GM23248 (cell line): ENCODE measurements at regions not wholly inside any gene's neighbourhood (a gene's known extent, or its start where the extent isn't known, plus 50 kb on each side); places are given as distances from the start of the nearest gene placed in this dataset.

Source experiments
- DNase-seq: peaks from one replicate; pipeline ENCODE4 v3.0.0-alpha.2; 2015
- H2AFZ ChIP-seq: fragments of 200-600 bp; sonication (generic); 2 replicates; pipeline ENCODE4 v1.6.1; 2016; ENCODE audit warnings: antibody characterized with exemption
- H3F3A ChIP-seq: fragments of 200-600 bp; sonication (generic); 2 replicates; pipeline ENCODE4 v1.6.1; 2016; ENCODE audit warnings: mild to moderate bottlenecking, antibody characterized with exemption, mixed run types; ENCODE audit not compliant: insufficient read depth
- H3K27ac ChIP-seq: fragments of 200-600 bp; sonication (generic); 2 replicates; pipeline ENCODE4 v1.5.1; 2016; ENCODE audit warnings: mild to moderate bottlenecking
- H3K27me3 ChIP-seq: fragments of 200-600 bp; sonication (generic); replicated peaks from 2 replicates; pipeline ENCODE4 v1.6.1; 2016; ENCODE audit warnings: mild to moderate bottlenecking; ENCODE audit not compliant: insufficient read depth
- H3K36me3 ChIP-seq: fragments of 200-600 bp; sonication (generic); 2 replicates; pipeline ENCODE4 v1.6.1; 2016; ENCODE audit warnings: low read depth, mild to moderate bottlenecking
- H3K4me1 ChIP-seq: fragments of 200-600 bp; sonication (generic); 2 replicates; pipeline ENCODE4 v1.6.1; 2016; ENCODE audit warnings: mild to moderate bottlenecking; ENCODE audit not compliant: insufficient read depth
- H3K4me2 ChIP-seq: fragments of 200-600 bp; sonication (generic); one replicate; pipeline ENCODE4 v1.6.1; 2016; ENCODE audit warnings: mild to moderate bottlenecking; ENCODE audit not compliant: unreplicated experiment
- H3K4me3 ChIP-seq: fragments of 200-600 bp; sonication (generic); 2 replicates; pipeline ENCODE4 v1.5.1; 2016; ENCODE audit warnings: mild to moderate bottlenecking
- H3K79me2 ChIP-seq: fragments of 200-600 bp; sonication (generic); 2 replicates; pipeline ENCODE4 v1.6.1; 2016; ENCODE audit warnings: mild to moderate bottlenecking; ENCODE audit not compliant: insufficient read depth
- H3K9ac ChIP-seq: fragments of 200-600 bp; sonication (generic); 2 replicates; pipeline ENCODE4 v1.6.1; 2016; ENCODE audit warnings: mild to moderate bottlenecking
- H3K9me2 ChIP-seq: fragments of 200-600 bp; sonication (generic); 2 replicates; pipeline ENCODE4 v1.6.1; 2016; ENCODE audit warnings: mixed run types, mild to moderate bottlenecking, moderate library complexity; ENCODE audit not compliant: insufficient read depth
- H3K9me3 ChIP-seq: fragments of 200-600 bp; sonication (generic); one replicate; pipeline ENCODE4 v1.6.1; 2017; ENCODE audit warnings: low read depth
- H4K20me1 ChIP-seq: fragments of 200-600 bp; sonication (generic); 2 replicates; pipeline ENCODE4 v1.6.0; 2016; ENCODE audit not compliant: insufficient read depth
- EZH2 ChIP-seq: fragments of 200-600 bp; sonication (generic); IDR thresholded peaks from 2 replicates; pipeline ENCODE4 v1.6.1; 2018; ENCODE audit warnings: antibody characterized with exemption, mild to moderate bottlenecking; ENCODE audit not compliant: insufficient read depth, poor library complexity, severe bottlenecking
- EZH2phosphoT487 ChIP-seq: fragments of 200-600 bp; sonication (generic); IDR thresholded peaks from 2 replicates; pipeline ENCODE4 v1.6.1; 2018; ENCODE audit warnings: antibody characterized with exemption, moderate library complexity, mild to moderate bottlenecking, low read depth; ENCODE audit not compliant: insufficient read depth
- WGBS, 2 experiments: methylation state at CpG; one replicate each; pipeline ENCODE4 v1.1.6; 2015 to 2017; ENCODE audit warnings: low lambda C conversion rate in 2 of 2, low coverage in 1 of 2; ENCODE audit errors: missing lambda C conversion rate in 2 of 2; 5-methylcytosine and 5-hydroxymethylcytosine counted together
- in situ Hi-C: fragments of 300-500 bp; cut with MboI; formaldehyde crosslinking; loops from 2 replicates; pipeline ENCODE4 v1.15.0; 2020

DNA sequence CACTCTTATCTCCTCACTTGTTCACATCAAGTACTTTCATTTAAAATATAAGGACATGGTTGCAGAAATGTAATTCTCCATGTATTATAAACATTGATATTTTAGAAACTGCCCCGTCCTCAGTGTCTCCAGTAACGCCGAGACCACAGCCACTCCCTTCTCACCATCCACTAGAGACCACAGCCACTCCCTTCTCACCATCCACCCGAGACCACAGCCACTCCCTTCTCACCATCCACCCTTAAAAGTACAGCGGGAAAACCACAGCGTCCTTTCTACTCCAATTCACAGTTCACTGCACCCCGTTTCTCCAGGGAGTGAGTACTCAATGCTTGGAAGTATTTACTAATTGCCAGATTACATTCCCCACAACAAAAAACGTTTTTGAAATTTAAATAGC, 1452.2 kb upstream of the ACVR2A start:
- 46 to 47% methylated on average over 8 of the region's 8 CpGs for WGBS, 2 experiments
- no peak overlapping the region for H3K4me2 ChIP-seq
- in situ Hi-C loops = no loop called here

DNA sequence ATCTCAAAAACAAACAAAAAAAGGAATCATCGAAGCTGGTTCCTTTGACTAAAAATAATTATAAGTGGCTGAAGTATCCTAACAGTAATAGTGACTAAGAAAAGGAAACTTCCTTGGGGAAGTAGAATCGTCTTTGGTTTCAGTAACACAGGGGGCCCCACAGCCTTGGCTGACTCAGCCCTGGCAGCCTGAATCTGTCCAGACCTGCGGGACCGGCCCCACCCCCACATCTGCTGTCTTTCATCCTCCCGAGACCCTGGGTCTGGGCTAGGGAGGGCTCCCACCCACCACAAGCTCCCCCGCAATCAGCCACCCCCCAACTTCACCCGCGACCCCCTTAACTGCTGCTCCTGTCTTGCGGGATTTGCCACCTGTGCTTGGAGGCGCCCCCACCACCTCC, 1452.6 kb upstream of the ACVR2A start:
- Histone ChIP-seq H4K20me1 (no peaks in the 10 kb centered on the region), H3K27me3 (no peaks in the 10 kb centered on the region; the same call in 1 of the 2 replicates), H2AFZ (no peak overlapping the region), H3K4me1 (no peaks in the 10 kb centered on the region), H3K4me2 (no peak overlapping the region), H3K27ac (no peak overlapping the region), H3K9me2 (no peaks in the 10 kb centered on the region), H3K36me3 (no peaks in the 10 kb centered on the region), H3K79me2 (no peaks in the 10 kb centered on the region), H3K9ac (no peak overlapping the region), H3F3A (no peaks in the 10 kb centered on the region), H3K4me3 (no peak overlapping the region), H3K9me3 (no peaks in the 10 kb centered on the region)
- WGBS, 2 experiments = 67 to 71% methylated on average over 8 to 10 of the region's 10 CpGs
- in situ Hi-C loops = no loop called here
- DNase-seq = no peak
- TF ChIP-seq EZH2 (no peak), EZH2phosphoT487 (no peak)

More for the DNA sequence above, 1452.2 kb upstream of the ACVR2A start:
- Histone ChIP-seq H4K20me1 (no peaks in the 10 kb centered on the region), H3K9me3 (no peaks in the 10 kb centered on the region), H2AFZ (no peak overlapping the region), H3K4me1 (no peaks in the 10 kb centered on the region), H3F3A (no peaks in the 10 kb centered on the region), H3K36me3 (no peaks in the 10 kb centered on the region), H3K79me2 (no peaks in the 10 kb centered on the region), H3K9me2 (no peaks in the 10 kb centered on the region), H3K27me3 (no peaks in the 10 kb centered on the region; the same call in 1 of the 2 replicates), H3K9ac (no peak overlapping the region), H3K4me3 (no peak overlapping the region), H3K27ac (no peak overlapping the region)
- no peak for DNase-seq
- TF ChIP-seq EZH2 (no peak), EZH2phosphoT487 (no peak)

DNA sequence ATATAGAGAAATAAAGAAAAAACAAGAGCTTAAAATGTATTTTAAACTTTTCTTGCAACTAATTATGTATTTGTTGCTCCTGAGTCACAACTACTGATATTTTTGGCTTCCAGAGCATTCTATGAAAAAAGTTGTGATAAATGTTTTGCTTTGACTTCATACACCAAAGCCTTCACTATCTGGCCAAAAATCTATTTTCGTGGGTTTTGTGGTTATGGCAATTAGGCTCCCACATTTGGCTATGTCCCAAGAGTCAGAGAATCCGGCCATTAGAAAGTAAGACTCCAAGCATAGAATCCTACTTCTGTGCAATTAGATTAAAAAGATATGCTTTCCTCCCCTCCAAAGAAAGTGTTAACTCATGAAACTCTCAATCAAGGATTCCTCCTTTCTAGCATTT, 1456.1 kb upstream of the ACVR2A start:
- Histone ChIP-seq H3K9ac (no peak overlapping the region), H3K9me3 (no peaks in the 10 kb centered on the region), H3K4me3 (no peak overlapping the region), H2AFZ (no peak overlapping the region), H3K9me2 (no peaks in the 10 kb centered on the region), H3K36me3 (no peaks in the 10 kb centered on the region), H3F3A (no peaks in the 10 kb centered on the region), H3K4me2 (no peak overlapping the region), H3K4me1 (no peaks in the 10 kb centered on the region), H3K27ac (no peak overlapping the region), H3K79me2 (no peaks in the 10 kb centered on the region), H4K20me1 (no peaks in the 10 kb centered on the region), H3K27me3 (no peaks in the 10 kb centered on the region)
- WGBS, 2 experiments = 35 to 46% methylated on average over 2 of the region's 2 CpGs
- TF ChIP-seq EZH2 (no peak), EZH2phosphoT487 (no peak)
- no peak for DNase-seq
- in situ Hi-C loops = no loop called here

DNA sequence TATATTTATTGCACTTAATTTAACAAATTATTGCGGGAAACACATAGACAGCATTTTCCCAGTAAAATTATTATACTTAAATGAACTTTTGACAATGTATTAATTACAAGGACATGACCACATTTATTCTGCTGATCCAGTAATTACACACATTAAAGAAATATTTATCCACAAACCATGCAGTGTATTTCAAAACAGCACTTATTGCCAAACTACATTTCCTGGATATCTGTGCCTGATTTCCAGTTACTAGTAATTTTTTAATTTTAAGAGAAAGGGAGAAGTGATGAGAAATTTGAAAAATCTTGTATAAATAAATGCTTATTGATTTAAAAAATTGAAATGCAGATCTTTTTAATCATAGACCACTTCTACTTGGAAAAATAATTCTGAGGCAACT, 1458.7 kb upstream of the ACVR2A start:
- H4K20me1 ChIP-seq = no peaks in the 10 kb centered on the region
- H3K79me2 ChIP-seq = no peaks in the 10 kb centered on the region
- H3K27ac ChIP-seq = no peak overlapping the region
- no peak overlapping the region for H3K4me3 ChIP-seq
- no peak overlapping the region for H3K9ac ChIP-seq
- 20 to 23% methylated on average over 1 of the region's 1 CpG for WGBS, 2 experiments
- H3K36me3 ChIP-seq = no peaks in the 10 kb centered on the region
- H3K9me2 ChIP-seq = no peaks in the 10 kb centered on the region
- in situ Hi-C loops = no loop called here
- H2AFZ ChIP-seq = no peak overlapping the region
- no peaks in the 10 kb centered on the region for H3K9me3 ChIP-seq
- H3K4me1 ChIP-seq = no peaks in the 10 kb centered on the region
- TF ChIP-seq EZH2phosphoT487 = no peak
- no peak for TF ChIP-seq EZH2
- no peak overlapping the region for H3K4me2 ChIP-seq
- no peaks in the 10 kb centered on the region for H3F3A ChIP-seq
- no peak for DNase-seq
- no peaks in the 10 kb centered on the region for H3K27me3 ChIP-seq

DNA sequence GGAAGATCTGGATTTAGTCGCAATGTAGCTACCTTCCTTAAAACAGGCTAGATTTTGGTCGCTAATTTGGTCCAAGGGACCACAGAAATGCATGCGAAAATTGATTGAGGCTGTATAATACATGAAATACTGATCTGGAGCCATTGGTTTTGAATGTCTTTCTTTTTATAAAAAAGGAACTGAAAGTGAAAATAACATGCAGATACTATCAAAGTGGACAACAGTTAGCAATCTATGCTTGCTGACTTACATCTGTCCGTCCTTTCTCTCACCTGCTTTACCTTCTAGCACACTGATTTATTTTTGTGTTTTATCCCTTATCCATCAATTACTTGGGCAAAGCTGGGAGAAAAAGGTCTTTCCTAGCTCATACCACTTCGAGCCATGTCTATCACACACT, 1459.8 kb upstream of the ACVR2A start:
- Histone ChIP-seq H3K9me3 (no peaks in the 10 kb centered on the region), H3K27me3 (no peaks in the 10 kb centered on the region), H3K36me3 (no peaks in the 10 kb centered on the region), H3K4me1 (no peaks in the 10 kb centered on the region), H3K27ac (no peak overlapping the region), H3K4me3 (no peak overlapping the region), H2AFZ (peak overlapping the region; percentile 7; the same call in 1 of the 2 replicates), H3F3A (no peaks in the 10 kb centered on the region), H3K9me2 (no peaks in the 10 kb centered on the region), H4K20me1 (no peaks in the 10 kb centered on the region), H3K9ac (no peak overlapping the region), H3K4me2 (no peak overlapping the region), H3K79me2 (no peaks in the 10 kb centered on the region)
- 71 to 82% methylated on average over 5 of the region's 5 CpGs for WGBS, 2 experiments
- no peak for DNase-seq
- TF ChIP-seq EZH2phosphoT487 (no peak), EZH2 (no peak)
- in situ Hi-C loops = no loop called here
